ENCODE measurements at regions not wholly inside any gene's neighbourhood (a gene's known extent, or its start where the extent isn't known, plus 50 kb on each side); places are given as distances from the start of the nearest gene placed in this dataset.
"Not testable (repeated sequence)": the region's sequence is repeated elsewhere in the genome, so short reads cannot be mapped to it uniquely, and the experiment has no call there.

- TF ChIP-seq POLR2A, CTCF (IDR thresholded peaks at IDR 0.05): not testable (repeated sequence)
Measured at GRCh38 chr15:24509714-24510113, 165.9 kb upstream of the NPAP1 start.

Measured in prostate gland (tissue), 2 donors.